Neural progenitor cell (in vitro differentiated cells): ENCODE measurements at regions not wholly inside any gene's neighbourhood (a gene's known extent, or its start where the extent isn't known, plus 50 kb on each side); places are given as distances from the start of the nearest gene placed in this dataset.
"Not testable (repeated sequence)": the region's sequence is repeated elsewhere in the genome, so short reads cannot be mapped to it uniquely, and the experiment has no call there.

Experiments
- DNase-seq: peaks from one replicate; pipeline ENCODE4 v3.0.0-alpha.2; 2016; ENCODE audit warnings: low spot score
- H2AFZ ChIP-seq: fragments of 200-600 bp; sonication (generic); replicated peaks from 2 replicates; pipeline ENCODE4 v1.6.1; 2016; ENCODE audit warnings: antibody characterized with exemption
- H3F3A ChIP-seq: fragments of 200-600 bp; sonication (generic); 2 replicates; pipeline ENCODE4 v1.6.1; 2016; ENCODE audit warnings: antibody characterized with exemption, low read depth
- H3K27ac ChIP-seq: fragments of 200-600 bp; sonication (generic); 2 replicates; pipeline ENCODE4 v1.5.1; 2016; ENCODE audit warnings: mild to moderate bottlenecking
- H3K27me3 ChIP-seq: fragments of 200-600 bp; sonication (generic); 2 replicates; pipeline ENCODE4 v1.6.1; 2016; ENCODE audit warnings: mild to moderate bottlenecking, moderate library complexity
- H3K36me3 ChIP-seq: fragments of 200-600 bp; sonication (generic); 2 replicates; pipeline ENCODE4 v1.5.1; 2016
- H3K4me1 ChIP-seq: fragments of 200-600 bp; sonication (generic); 2 replicates; pipeline ENCODE4 v1.6.1; 2016; ENCODE audit warnings: mixed run types
- H3K4me2 ChIP-seq: fragments of 200-600 bp; sonication (generic); 2 replicates; pipeline ENCODE4 v1.6.1; 2016
- H3K4me3 ChIP-seq: fragments of 200-600 bp; sonication (generic); 2 replicates; pipeline ENCODE4 v1.5.1; 2016
- H3K79me2 ChIP-seq: fragments of 200-600 bp; sonication (generic); 2 replicates; pipeline ENCODE4 v1.6.1; 2016; ENCODE audit warnings: low read depth
- H3K9ac ChIP-seq: fragments of 200-600 bp; sonication (generic); 2 replicates; pipeline ENCODE4 v1.6.1; 2016
- H3K9me3 ChIP-seq: fragments of 200-600 bp; sonication (generic); 2 replicates; pipeline ENCODE4 v1.5.1; 2016; ENCODE audit warnings: low read depth
- H4K20me1 ChIP-seq: fragments of 200-600 bp; sonication (generic); 2 replicates; pipeline ENCODE4 v1.6.1; 2016; ENCODE audit warnings: low read depth
- H3K27ac Mint-ChIP-seq: 3 replicates; pipeline ENCODE4 v1.8.0; 2021; ENCODE audit warnings: mixed read lengths
- H3K27me3 Mint-ChIP-seq: 2 replicates; pipeline ENCODE4 v1.8.0; 2022; ENCODE audit warnings: low read depth, mild to moderate bottlenecking, inconsistent platforms, moderate library complexity, mixed read lengths; ENCODE audit not compliant: insufficient read depth
- H3K36me3 Mint-ChIP-seq: 3 replicates; pipeline ENCODE4 v1.8.0; 2021; ENCODE audit warnings: mixed read lengths
- H3K4me1 Mint-ChIP-seq: 3 replicates; pipeline ENCODE4 v1.8.0; 2021; ENCODE audit warnings: mixed read lengths
- H3K4me3 Mint-ChIP-seq: 3 replicates; pipeline ENCODE4 v1.8.0; 2021; ENCODE audit warnings: mild to moderate bottlenecking, moderate library complexity, mixed read lengths
- H3K9me3 Mint-ChIP-seq: 3 replicates; pipeline ENCODE4 v1.8.0; 2020; ENCODE audit warnings: mixed read lengths
- EZH2 ChIP-seq: fragments of 200-600 bp; sonication (generic); IDR thresholded peaks from 2 replicates; pipeline ENCODE4 v1.6.1; 2017; ENCODE audit warnings: antibody characterized with exemption, mild to moderate bottlenecking, moderate library complexity
- EZH2phosphoT487 ChIP-seq: fragments of 200-600 bp; sonication (generic); IDR thresholded peaks from 2 replicates; pipeline ENCODE4 v1.6.1; 2017; ENCODE audit warnings: antibody characterized with exemption
- TF ChIP-seq, protein P1 (sequence below): fragments of 200-600 bp; sonication (generic); IDR thresholded peaks from 2 replicates; pipeline ENCODE4 v1.5.1; 2017; ENCODE audit warnings: antibody characterized with exemption, mild to moderate bottlenecking

DNA sequence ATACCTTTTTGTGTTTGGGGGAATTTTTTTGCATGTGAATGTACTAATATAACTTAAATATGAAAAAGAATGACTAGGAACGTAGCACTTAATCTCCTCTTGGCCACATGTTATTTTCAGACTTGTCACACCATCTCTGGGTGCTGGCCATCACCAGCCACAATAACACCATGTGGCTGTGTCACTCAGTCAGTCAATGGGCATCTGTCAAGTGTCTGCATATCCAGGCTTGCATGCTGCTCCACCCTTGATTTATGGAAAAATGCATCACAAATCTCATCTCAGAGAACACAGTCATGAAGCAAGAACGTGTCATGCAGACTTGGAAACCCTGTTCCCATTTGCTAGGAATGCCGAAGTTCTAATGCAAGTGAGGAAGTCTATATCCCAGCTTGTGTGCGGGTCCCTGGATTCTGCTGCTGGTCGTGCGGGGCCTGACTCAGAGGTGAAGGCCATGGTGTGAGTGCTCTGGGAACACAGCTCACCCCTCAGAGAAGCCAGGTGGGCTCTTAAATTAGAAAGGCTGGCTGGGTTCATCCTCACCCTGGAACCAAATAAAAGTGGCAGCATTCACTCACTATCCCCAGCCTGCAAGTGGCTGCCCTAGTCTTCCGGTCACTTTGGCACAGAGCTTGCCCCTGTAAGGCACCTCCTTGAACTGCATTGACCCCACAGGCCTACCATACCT lies 53.6 kb upstream of the ARHGEF7 start:
- Histone ChIP-seq H2AFZ (no peak overlapping the region), H3F3A (peaks cover 5% of the 10 kb centered on the region), H3K4me3 (no peak overlapping the region), H3K4me1 (peaks cover 14% of the 10 kb centered on the region), H3K4me2 (no peak overlapping the region), H3K9ac (no peak overlapping the region), H3K27me3 (peaks cover 18% of the 10 kb centered on the region), H3K36me3 (no peaks in the 10 kb centered on the region), H4K20me1 (no peaks in the 10 kb centered on the region), H3K9me3 (no peaks in the 10 kb centered on the region), H3K27ac (no peak overlapping the region), H3K79me2 (no peaks in the 10 kb centered on the region)
- Mint-ChIP-seq H3K27ac (no peak overlapping the region), H3K4me3 (no peak overlapping the region), H3K4me1 (peaks cover 8% of the 10 kb centered on the region), H3K36me3 (no peaks in the 10 kb centered on the region), H3K27me3 (peaks cover 12% of the 10 kb centered on the region), H3K9me3 (peaks cover 7% of the 10 kb centered on the region)
- TF ChIP-seq, protein P1, sequence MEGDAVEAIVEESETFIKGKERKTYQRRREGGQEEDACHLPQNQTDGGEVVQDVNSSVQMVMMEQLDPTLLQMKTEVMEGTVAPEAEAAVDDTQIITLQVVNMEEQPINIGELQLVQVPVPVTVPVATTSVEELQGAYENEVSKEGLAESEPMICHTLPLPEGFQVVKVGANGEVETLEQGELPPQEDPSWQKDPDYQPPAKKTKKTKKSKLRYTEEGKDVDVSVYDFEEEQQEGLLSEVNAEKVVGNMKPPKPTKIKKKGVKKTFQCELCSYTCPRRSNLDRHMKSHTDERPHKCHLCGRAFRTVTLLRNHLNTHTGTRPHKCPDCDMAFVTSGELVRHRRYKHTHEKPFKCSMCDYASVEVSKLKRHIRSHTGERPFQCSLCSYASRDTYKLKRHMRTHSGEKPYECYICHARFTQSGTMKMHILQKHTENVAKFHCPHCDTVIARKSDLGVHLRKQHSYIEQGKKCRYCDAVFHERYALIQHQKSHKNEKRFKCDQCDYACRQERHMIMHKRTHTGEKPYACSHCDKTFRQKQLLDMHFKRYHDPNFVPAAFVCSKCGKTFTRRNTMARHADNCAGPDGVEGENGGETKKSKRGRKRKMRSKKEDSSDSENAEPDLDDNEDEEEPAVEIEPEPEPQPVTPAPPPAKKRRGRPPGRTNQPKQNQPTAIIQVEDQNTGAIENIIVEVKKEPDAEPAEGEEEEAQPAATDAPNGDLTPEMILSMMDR = no peak
- no peak for TF ChIP-seq EZH2phosphoT487
- TF ChIP-seq EZH2 = no peak
- DNase-seq = no peak

DNA sequence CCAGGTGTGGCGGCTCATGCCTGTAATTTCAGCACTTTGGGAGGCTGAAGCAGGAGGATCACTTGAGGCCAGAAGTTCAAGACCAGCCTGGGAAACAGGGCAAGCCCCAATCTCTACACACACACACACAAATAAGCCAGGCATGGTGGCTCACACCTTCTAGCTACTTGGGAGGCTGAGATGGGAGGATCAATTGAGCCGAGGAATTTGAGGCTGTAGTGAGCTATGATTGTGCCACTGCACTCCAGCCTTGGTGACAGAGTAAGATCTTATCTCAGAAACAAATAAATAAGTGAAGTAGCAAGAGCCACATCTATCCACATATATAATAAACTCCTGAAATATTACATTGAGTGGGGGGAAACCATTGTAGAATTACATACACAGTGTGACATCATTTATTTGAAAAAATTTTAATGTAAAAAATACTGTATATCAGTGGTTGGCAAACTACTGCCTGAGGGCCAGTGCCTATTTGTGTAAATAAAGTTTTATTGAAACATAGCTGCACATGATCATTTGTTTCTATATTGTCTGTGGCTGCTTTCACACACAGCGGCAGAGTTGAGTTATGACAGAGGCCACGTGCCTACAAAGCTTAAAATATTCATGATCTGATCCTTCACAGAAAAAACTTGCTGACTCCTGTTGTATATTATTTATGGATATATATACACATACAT lies 54.7 kb upstream of the ARHGEF7 start:
- Mint-ChIP-seq H3K36me3 (no peaks in the 10 kb centered on the region), H3K4me3 (no peak overlapping the region), H3K4me1 (peaks cover 2% of the 10 kb centered on the region), H3K27ac (no peak overlapping the region), H3K9me3 (peaks cover 5% of the 10 kb centered on the region), H3K27me3 (peaks cover 6% of the 10 kb centered on the region)
- H3K4me3 ChIP-seq = no peak overlapping the region
- peaks cover 7% of the 10 kb centered on the region for H3K27me3 ChIP-seq
- TF ChIP-seq EZH2phosphoT487 (no peak), EZH2 (no peak)
- TF ChIP-seq, protein P1 = no peak
- H4K20me1 ChIP-seq = no peaks in the 10 kb centered on the region
- no peaks in the 10 kb centered on the region for H3F3A ChIP-seq
- H3K4me2 ChIP-seq = no peak overlapping the region
- no peaks in the 10 kb centered on the region for H3K36me3 ChIP-seq
- DNase-seq = no peak
- no peaks in the 10 kb centered on the region for H3K9me3 ChIP-seq
- no peaks in the 10 kb centered on the region for H3K79me2 ChIP-seq
- no peak overlapping the region for H3K27ac ChIP-seq
- no peak overlapping the region for H3K9ac ChIP-seq
- peaks cover 11% of the 10 kb centered on the region for H3K4me1 ChIP-seq
- H2AFZ ChIP-seq = no peak overlapping the region

DNA sequence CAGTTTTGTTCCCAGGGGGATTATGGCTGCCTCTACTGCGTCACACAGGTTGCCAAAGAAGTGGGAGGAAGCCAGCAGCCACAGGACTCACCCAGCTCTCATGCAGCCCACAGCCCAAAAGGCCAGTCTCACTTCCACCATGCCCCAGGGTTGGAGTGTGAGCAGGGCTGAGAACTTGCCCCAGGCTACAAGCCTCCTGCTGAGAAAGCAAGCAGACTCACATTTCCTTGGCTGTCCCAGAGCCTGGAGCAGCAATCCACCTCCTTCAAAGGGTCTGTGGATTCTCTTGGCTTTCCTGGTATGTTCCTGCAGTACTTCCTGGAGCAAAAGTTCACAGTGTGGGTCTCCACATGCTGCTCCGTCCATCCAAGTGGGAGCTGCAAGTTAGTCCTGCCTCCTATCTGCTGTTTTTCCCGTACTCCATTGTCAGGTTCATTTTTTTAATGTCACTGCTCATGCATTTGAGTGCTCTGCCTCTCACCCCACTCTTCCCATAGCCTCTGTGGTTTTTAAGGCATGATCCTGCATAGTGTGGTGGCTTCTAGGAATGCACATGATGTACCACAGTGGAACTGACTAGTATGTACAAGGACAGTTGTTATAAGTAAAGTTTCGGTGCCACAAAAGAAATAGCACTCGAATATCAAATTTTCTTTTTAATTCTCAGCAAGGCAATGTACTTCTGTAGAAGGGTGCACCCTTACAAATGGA lies 56.2 kb upstream of the ARHGEF7 start:
- no peaks in the 10 kb centered on the region for H3K4me1 Mint-ChIP-seq
- Histone ChIP-seq H3F3A (no peaks in the 10 kb centered on the region), H4K20me1 (no peaks in the 10 kb centered on the region), H3K4me2 (no peak overlapping the region), H3K9me3 (no peaks in the 10 kb centered on the region), H3K36me3 (no peaks in the 10 kb centered on the region), H3K79me2 (no peaks in the 10 kb centered on the region), H3K27me3 (no peaks in the 10 kb centered on the region), H3K27ac (no peak overlapping the region), H3K4me3 (no peak overlapping the region), H3K4me1 (peaks cover 7% of the 10 kb centered on the region), H3K9ac (no peak overlapping the region), H2AFZ (no peak overlapping the region)
- no peak overlapping the region for H3K4me3 Mint-ChIP-seq
- no peak for DNase-seq
- H3K9me3 Mint-ChIP-seq = peaks cover 5% of the 10 kb centered on the region
- H3K36me3 Mint-ChIP-seq = no peaks in the 10 kb centered on the region
- TF ChIP-seq EZH2 = no peak
- no peak for TF ChIP-seq EZH2phosphoT487
- TF ChIP-seq, protein P1 = no peak
- peaks cover 3% of the 10 kb centered on the region for H3K27me3 Mint-ChIP-seq
- H3K27ac Mint-ChIP-seq = no peak overlapping the region

DNA sequence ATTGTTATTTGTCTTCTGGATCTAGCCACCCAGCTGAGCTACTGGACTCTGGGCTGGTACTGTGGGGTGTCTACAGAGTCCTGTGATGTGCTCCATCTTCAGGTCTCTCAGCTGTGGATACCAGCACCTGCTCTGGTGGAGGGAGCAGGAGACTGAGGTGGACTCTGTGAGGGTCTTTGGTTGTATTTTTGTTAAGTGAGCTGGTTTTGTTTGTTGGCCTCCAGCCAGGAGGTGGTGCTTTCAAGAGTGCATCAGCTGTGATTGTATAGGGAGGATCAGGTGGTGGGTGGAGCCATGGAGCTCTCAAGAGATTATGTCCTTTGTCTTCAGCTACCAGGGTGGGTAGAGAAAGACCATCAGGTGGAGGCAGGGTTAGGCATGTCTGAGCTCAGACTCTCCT lies 56.8 kb upstream of the ARHGEF7 start:
- H3K9me3 Mint-ChIP-seq, H3K4me1 Mint-ChIP-seq, H3K79me2 ChIP-seq, H3K9me3 ChIP-seq, H3K4me1 ChIP-seq, H3K4me3 ChIP-seq, H3K27me3 Mint-ChIP-seq, H2AFZ ChIP-seq, H3K27me3 ChIP-seq, H3K4me3 Mint-ChIP-seq, H3K36me3 ChIP-seq, H3F3A ChIP-seq, H3K27ac ChIP-seq, H4K20me1 ChIP-seq, H3K36me3 Mint-ChIP-seq, H3K4me2 ChIP-seq, H3K27ac Mint-ChIP-seq, H3K9ac ChIP-seq, DNase-seq: not testable (repeated sequence)

DNA sequence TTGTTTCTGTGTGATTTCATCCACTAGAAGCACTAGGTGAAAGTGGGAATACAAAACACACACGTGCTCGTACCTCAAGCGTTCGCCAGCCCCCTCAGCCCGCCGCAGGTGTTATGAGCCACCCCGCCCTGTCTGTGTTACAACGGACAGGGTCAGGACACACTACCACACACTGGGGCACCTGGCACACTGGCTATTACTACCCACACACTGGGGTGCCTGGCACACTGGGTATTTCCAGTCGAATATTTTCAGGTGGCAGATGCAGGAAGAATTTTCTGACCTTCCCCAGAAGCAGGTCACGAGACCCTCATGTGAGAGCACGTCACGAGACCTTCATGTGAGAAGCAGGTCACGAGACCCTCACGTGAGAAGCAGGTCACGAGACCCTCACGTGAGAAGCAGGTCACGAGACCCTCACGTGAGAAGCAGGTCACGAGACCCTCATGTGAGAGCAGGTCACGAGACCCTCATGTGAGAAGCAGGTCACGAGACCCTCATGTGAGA lies 63.3 kb upstream of the ARHGEF7 start:
- H3K4me3 ChIP-seq = not testable (repeated sequence)

More for the DNA sequence above, 63.3 kb upstream of the ARHGEF7 start:
- not testable (repeated sequence) for H3K36me3 ChIP-seq, H3K4me1 ChIP-seq, H3K4me1 Mint-ChIP-seq, H3F3A ChIP-seq, H4K20me1 ChIP-seq, DNase-seq, H3K9me3 ChIP-seq, H3K27ac Mint-ChIP-seq, H3K27me3 Mint-ChIP-seq, H3K4me3 Mint-ChIP-seq, H3K9ac ChIP-seq, H2AFZ ChIP-seq, H3K79me2 ChIP-seq, H3K27me3 ChIP-seq, H3K4me2 ChIP-seq, H3K9me3 Mint-ChIP-seq, H3K27ac ChIP-seq, H3K36me3 Mint-ChIP-seq
